Esophagus squamous epithelium (tissue), 5 donors: ENCODE measurements at regions not wholly inside any gene's neighbourhood (a gene's known extent, or its start where the extent isn't known, plus 50 kb on each side); places are given as distances from the start of the nearest gene placed in this dataset.

Experiments
- DNase-seq: peaks from one replicate; lab custom pipeline; 2025; lab: John Stamatoyannopoulos, UW
- H3K27ac ChIP-seq, 4 donors: fragments of 200-600 bp; sonication (generic); one replicate each; pipeline ENCODE4 v1.5.1; 2016 to 2019; ENCODE audit warnings: mild to moderate bottlenecking in 1 of 4
- H3K27me3 ChIP-seq, 4 donors: fragments of 200-600 bp; sonication (generic); 1 replicate in 3 of 4; 2 replicates in 1 of 4; pipeline versions ENCODE4 v1.5.1 to v1.6.0; 2017 to 2021; ENCODE audit warnings: antibody characterized with exemption in 1 of 4
- H3K36me3 ChIP-seq, 3 donors: fragments of 200-600 bp; sonication (generic); one replicate each; pipeline ENCODE4 v1.5.1; 2016 to 2019
- H3K4me1 ChIP-seq, 3 donors: fragments of 200-600 bp; sonication (generic); one replicate each; pipeline ENCODE4 v1.5.1; 2017 to 2019
- H3K4me3 ChIP-seq, 4 donors: fragments of 200-600 bp; sonication (generic); 1 replicate in 3 of 4; 2 replicates in 1 of 4; pipeline ENCODE4 v1.5.1; 2016 to 2019; ENCODE audit warnings: mild to moderate bottlenecking in 2 of 4, moderate library complexity in 1 of 4
- H3K9me3 ChIP-seq, 3 donors: fragments of 200-600 bp; sonication (generic); one replicate each; pipeline ENCODE4 v1.5.1; 2016 to 2019
- POLR2A ChIP-seq, 4 donors: fragments of 450-650 bp; IDR thresholded peaks; one replicate each; pipeline ENCODE4 v1.6.1; 2017; ENCODE audit warnings: antibody characterized with exemption in 4 of 4, mild to moderate bottlenecking in 4 of 4, moderate library complexity in 3 of 4
- WGBS, 2 donors: methylation state at CpG; one replicate each; pipeline ENCODE4 v1.1.5; 2018; 5-methylcytosine and 5-hydroxymethylcytosine counted together
- intact Hi-C: fragments of 100-400 bp; cut with DNase I; formaldehyde crosslinking; loops from one replicate; pipeline ENCODE4 v1.15.0; 2022
- TF ChIP-seq, protein P1 (sequence below), 6 experiments: fragments of 450-650 bp in 4 of 6; fragments of 200-600 bp in 2 of 6; sonication (generic) in 2 of 6; IDR thresholded peaks; one replicate each; pipeline ENCODE4 v1.5.1; 2016 to 2019; ENCODE audit warnings: antibody characterized with exemption in 6 of 6, mild to moderate bottlenecking in 4 of 6, moderate library complexity in 4 of 6
- donor health status: DM: yes; HTN: yes; CAD: no.

DNA sequence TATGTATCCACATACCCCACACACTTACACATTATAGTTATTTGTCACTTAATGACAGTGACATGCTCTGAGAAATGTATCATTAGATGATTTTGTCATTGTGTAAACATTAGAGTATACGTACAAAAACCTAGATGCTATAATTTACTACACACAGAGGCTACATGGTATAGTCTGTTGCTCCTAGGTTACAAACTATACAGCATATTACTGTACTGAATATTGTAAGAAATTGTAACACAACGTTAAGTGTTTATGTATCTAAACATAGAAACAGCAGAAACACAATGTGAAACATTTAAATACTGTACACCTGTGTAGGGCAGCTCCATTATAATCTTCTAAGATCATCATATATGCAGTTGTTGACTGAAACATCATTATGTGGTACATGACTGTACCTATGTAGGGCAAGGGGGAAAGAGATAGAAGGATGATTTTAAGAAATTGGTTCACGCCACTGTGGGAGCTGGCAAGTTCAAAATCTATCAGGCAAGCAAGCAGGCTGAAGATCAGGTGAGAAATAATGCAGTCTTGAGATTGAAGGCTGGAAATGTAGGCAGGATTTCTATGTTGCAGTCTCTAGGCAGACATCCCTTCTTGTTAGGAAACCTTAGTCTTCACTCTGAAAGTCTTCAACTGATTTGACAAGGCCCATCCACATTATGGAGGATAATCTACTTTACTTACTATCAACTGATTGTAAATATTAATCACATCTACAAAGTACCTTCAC lies 78.0 kb upstream of the CPEB2 start:
- peak overlapping the region in 1 of 4 donors; percentile 7 for H3K27ac ChIP-seq
- H3K4me3 ChIP-seq: no peak overlapping the region
- H3K9me3 ChIP-seq: no peaks in the 10 kb centered on the region
- DNase-seq: no peak
- TF ChIP-seq, protein P1, sequence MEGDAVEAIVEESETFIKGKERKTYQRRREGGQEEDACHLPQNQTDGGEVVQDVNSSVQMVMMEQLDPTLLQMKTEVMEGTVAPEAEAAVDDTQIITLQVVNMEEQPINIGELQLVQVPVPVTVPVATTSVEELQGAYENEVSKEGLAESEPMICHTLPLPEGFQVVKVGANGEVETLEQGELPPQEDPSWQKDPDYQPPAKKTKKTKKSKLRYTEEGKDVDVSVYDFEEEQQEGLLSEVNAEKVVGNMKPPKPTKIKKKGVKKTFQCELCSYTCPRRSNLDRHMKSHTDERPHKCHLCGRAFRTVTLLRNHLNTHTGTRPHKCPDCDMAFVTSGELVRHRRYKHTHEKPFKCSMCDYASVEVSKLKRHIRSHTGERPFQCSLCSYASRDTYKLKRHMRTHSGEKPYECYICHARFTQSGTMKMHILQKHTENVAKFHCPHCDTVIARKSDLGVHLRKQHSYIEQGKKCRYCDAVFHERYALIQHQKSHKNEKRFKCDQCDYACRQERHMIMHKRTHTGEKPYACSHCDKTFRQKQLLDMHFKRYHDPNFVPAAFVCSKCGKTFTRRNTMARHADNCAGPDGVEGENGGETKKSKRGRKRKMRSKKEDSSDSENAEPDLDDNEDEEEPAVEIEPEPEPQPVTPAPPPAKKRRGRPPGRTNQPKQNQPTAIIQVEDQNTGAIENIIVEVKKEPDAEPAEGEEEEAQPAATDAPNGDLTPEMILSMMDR (IDR thresholded peaks at IDR 0.05): no peak
- no peak for TF ChIP-seq POLR2A (IDR thresholded peaks at IDR 0.05)
- intact Hi-C loops: no loop called here
- WGBS, 2 donors: 73 to 89% methylated on average over 3 of the region's 3 CpGs
- no peaks in the 10 kb centered on the region for H3K27me3 ChIP-seq
- no peaks in the 10 kb centered on the region for H3K4me1 ChIP-seq
- no peaks in the 10 kb centered on the region for H3K36me3 ChIP-seq

DNA sequence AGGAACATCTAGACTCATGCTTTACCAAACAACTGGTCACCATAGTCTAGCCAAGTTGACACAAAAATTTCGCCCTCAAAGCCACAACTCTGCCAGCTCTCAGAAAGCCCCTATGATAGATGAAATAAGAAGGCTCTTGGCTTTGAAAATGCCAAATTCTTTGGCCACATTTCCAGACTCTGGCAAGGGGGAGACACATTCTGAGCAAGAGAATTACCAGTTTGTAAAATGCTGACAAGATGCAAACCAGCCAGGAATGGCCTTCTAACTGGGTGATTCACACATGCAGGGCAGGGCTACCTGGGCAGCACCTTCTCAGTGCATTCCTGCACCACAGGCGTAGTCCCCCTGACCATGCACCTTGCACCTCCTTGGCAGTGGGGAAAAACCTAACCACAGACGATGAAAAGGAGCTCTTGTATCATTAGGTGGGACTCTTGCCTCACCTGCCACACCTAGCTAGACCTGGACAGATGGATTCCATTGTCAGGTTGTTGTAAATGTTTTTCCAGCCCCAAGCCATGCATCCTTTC lies 77.4 kb upstream of the CPEB2 start:
- Histone ChIP-seq H3K27me3 (no peaks in the 10 kb centered on the region), H3K4me3 (no peak overlapping the region), H3K9me3 (no peaks in the 10 kb centered on the region), H3K36me3 (no peaks in the 10 kb centered on the region), H3K27ac (peak overlapping the region in 1 of 4 donors; percentile 7), H3K4me1 (no peaks in the 10 kb centered on the region)
- intact Hi-C loops: no loop called here
- DNase-seq: no peak
- 68 to 72% methylated on average over 3 of the region's 3 CpGs for WGBS, 2 donors
- TF ChIP-seq, protein P1 (IDR thresholded peaks at IDR 0.05): no peak
- no peak for TF ChIP-seq POLR2A (IDR thresholded peaks at IDR 0.05)

DNA sequence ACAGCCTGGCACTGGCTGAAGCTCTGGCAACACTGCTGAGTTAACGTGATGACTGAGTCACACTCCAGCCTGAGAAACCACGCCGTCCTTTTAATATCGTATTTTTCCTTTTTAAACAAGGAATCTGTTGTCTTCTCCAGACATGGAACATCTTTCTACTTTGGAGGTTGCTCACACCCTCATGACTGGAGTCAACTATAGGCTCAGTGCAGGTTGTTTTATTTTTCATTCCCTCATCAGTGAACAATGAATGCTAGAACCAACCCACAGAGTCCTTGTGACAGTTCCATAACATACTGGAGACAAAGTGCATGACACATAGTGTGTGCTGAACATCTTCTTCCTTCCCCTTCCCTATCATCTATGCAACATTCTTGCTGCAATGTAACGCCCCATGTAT lies 76.8 kb upstream of the CPEB2 start:
- H3K4me1 ChIP-seq: no peaks in the 10 kb centered on the region
- H3K9me3 ChIP-seq: no peaks in the 10 kb centered on the region
- WGBS, 2 donors: 87 to 91% methylated on average over 5 of the region's 5 CpGs
- intact Hi-C loops: no loop called here
- H3K36me3 ChIP-seq: no peaks in the 10 kb centered on the region
- no peak for DNase-seq
- H3K27ac ChIP-seq: no peak overlapping the region
- H3K27me3 ChIP-seq: no peaks in the 10 kb centered on the region
- TF ChIP-seq, protein P1 (IDR thresholded peaks at IDR 0.05): no peak
- no peak for TF ChIP-seq POLR2A (IDR thresholded peaks at IDR 0.05)
- no peak overlapping the region for H3K4me3 ChIP-seq

DNA sequence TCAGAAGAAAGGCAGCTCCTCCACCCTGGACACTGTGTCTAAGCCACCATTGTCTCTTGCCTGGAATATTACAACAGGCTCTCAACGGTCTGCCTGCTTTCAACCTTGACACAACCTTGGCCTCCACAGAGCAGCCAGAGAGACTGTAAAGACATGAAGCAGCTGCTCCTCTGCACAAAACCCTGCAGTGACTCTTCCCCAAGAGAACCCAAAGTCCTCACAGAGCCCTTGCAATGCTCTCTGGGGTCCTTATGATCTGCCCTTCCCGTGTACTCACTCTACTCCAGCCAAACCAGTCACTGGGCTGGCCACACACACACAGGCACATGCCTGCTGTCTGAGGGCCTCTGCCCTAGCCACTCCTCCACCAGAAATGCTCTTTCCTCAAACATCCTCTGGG lies 75.9 kb upstream of the CPEB2 start:
- Histone ChIP-seq H3K4me3 (no peak overlapping the region), H3K27ac (no peak overlapping the region), H3K4me1 (no peaks in the 10 kb centered on the region), H3K9me3 (no peaks in the 10 kb centered on the region), H3K36me3 (no peaks in the 10 kb centered on the region), H3K27me3 (no peaks in the 10 kb centered on the region)
- DNase-seq: no peak
- TF ChIP-seq, protein P1 (IDR thresholded peaks at IDR 0.05): no peak
- TF ChIP-seq POLR2A (IDR thresholded peaks at IDR 0.05): no peak
- intact Hi-C loops: no loop called here
- 76 to 86% methylated on average over 1 to 2 of the region's 2 CpGs for WGBS, 2 donors

DNA sequence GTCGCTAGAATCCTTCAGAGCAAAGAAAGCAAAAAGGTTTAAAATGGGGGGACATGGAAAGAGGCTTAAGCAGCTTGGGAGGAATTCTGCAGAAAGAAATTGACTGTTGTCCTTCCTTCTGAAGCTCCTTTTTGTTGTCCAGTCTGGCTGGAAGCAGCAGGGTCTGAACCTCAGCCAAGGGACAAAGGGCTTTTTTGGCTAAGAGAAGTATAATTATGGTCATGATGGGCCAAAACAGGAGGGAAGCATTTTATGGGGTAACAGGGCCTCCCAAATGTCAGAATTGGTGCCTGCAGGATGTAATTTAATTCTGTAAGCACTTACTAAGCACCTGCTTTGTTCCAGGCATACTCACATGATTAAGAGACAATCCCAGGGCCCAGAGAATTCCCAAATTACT lies 74.2 kb upstream of the CPEB2 start:
- 70% methylated on average over 1 of the region's 1 CpG; no CpG with 5 or more reads in 1 of the 2 donors for WGBS, 2 donors
- H3K27ac ChIP-seq: no peak overlapping the region
- H3K4me3 ChIP-seq: no peak overlapping the region
- H3K9me3 ChIP-seq: no peaks in the 10 kb centered on the region
- intact Hi-C loops: no loop called here
- H3K27me3 ChIP-seq: no peaks in the 10 kb centered on the region
- DNase-seq: no peak
- no peak for TF ChIP-seq POLR2A (IDR thresholded peaks at IDR 0.05)
- TF ChIP-seq, protein P1 (IDR thresholded peaks at IDR 0.05): no peak
- no peaks in the 10 kb centered on the region for H3K36me3 ChIP-seq
- no peaks in the 10 kb centered on the region for H3K4me1 ChIP-seq
